ENCODE measurements at regions not wholly inside any gene's neighbourhood (a gene's known extent, or its start where the extent isn't known, plus 50 kb on each side); places are given as distances from the start of the nearest gene placed in this dataset.
"Not testable (repeated sequence)": the region's sequence is repeated elsewhere in the genome, so short reads cannot be mapped to it uniquely, and the experiment has no call there.

DNA sequence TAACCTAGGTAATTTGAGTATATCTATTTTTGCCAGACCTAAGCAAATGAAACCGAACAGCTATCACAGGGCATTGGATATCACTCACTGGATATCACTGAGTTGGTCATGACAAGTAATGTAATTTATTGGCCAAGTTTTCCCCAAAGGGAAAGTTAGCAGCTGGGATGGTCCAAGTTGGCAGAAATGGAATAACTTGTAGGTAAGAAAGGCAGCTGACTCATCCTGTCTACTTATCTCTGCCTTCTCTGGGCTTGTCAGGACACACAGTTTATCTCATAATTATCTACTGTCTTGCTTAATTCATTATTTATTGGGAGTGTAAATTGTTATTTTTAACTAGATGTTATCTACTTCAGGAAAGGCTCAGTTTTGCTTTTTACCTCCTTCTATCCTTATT lies 502.0 kb upstream of the DPP6 start:
- TF ChIP-seq, protein P1, sequence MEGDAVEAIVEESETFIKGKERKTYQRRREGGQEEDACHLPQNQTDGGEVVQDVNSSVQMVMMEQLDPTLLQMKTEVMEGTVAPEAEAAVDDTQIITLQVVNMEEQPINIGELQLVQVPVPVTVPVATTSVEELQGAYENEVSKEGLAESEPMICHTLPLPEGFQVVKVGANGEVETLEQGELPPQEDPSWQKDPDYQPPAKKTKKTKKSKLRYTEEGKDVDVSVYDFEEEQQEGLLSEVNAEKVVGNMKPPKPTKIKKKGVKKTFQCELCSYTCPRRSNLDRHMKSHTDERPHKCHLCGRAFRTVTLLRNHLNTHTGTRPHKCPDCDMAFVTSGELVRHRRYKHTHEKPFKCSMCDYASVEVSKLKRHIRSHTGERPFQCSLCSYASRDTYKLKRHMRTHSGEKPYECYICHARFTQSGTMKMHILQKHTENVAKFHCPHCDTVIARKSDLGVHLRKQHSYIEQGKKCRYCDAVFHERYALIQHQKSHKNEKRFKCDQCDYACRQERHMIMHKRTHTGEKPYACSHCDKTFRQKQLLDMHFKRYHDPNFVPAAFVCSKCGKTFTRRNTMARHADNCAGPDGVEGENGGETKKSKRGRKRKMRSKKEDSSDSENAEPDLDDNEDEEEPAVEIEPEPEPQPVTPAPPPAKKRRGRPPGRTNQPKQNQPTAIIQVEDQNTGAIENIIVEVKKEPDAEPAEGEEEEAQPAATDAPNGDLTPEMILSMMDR (IDR thresholded peaks at IDR 0.05; ENCODE audit: unreplicated experiment) = no peak
- Mint-ChIP-seq H3K9me3 (peaks cover 67% of the 10 kb centered on the region), H3K4me3 (no peak overlapping the region), H3K27me3 (ENCODE audit: low read depth) (no peaks in the 10 kb centered on the region), H3K36me3 (no peaks in the 10 kb centered on the region), H3K4me1 (no peaks in the 10 kb centered on the region), H3K27ac (no peak overlapping the region)
- DNase-seq (ENCODE audit: low spot score in 2 of 2, unreplicated experiment in 2 of 2) = no peak

DNA sequence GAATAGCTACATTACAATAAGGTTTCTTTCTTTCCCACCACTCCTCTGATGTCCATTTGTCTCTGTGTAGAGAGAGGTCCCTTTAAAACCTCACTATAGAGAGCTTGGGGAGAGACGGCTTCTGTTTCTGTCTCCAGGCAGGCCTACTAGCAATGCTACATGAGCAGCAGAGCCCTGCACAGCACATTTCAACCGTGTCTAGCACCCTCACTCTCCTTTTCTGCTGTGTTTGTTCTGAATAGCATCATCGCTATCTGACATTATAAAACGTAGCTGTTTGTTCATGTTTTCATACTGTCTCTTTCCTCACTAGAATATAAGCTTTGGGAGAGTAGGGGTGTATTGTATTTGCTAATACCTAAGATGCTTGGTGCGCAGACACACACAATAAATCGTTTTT lies 487.8 kb upstream of the DPP6 start:
- Mint-ChIP-seq H3K27me3 (ENCODE audit: low read depth) (no peaks in the 10 kb centered on the region), H3K36me3 (no peaks in the 10 kb centered on the region), H3K27ac (no peak overlapping the region), H3K9me3 (peaks cover 81% of the 10 kb centered on the region), H3K4me3 (no peak overlapping the region), H3K4me1 (no peaks in the 10 kb centered on the region)
- TF ChIP-seq, protein P1 (IDR thresholded peaks at IDR 0.05; ENCODE audit: unreplicated experiment) = no peak
- DNase-seq (ENCODE audit: low spot score in 2 of 2, unreplicated experiment in 2 of 2) = no peak

DNA sequence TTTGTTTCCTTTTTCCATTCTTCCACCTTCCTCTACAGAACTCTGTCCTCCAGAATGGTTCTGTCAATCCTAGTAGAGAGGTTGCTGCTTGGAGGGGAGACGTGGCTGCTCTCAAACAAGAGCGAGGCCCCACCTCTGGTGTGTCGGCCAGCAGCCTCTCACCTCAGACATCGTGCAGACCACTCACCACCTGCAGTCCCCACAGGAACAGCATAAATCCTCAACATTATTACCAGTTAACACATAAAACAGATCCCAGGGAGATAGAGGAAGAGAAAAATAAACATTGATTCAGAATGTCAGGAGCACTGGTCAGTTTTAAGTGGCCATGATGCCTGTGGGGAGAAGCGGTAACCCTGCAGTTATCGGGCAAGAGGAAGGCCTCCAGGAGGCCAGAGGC lies 485.9 kb upstream of the DPP6 start:
- Mint-ChIP-seq H3K4me3 (no peak overlapping the region), H3K27ac (no peak overlapping the region), H3K9me3 (peaks cover 83% of the 10 kb centered on the region), H3K36me3 (no peaks in the 10 kb centered on the region), H3K4me1 (no peaks in the 10 kb centered on the region), H3K27me3 (ENCODE audit: low read depth) (no peaks in the 10 kb centered on the region)
- no peak for DNase-seq (ENCODE audit: low spot score in 2 of 2, unreplicated experiment in 2 of 2)
- TF ChIP-seq, protein P1 (IDR thresholded peaks at IDR 0.05; ENCODE audit: unreplicated experiment) = no peak

DNA sequence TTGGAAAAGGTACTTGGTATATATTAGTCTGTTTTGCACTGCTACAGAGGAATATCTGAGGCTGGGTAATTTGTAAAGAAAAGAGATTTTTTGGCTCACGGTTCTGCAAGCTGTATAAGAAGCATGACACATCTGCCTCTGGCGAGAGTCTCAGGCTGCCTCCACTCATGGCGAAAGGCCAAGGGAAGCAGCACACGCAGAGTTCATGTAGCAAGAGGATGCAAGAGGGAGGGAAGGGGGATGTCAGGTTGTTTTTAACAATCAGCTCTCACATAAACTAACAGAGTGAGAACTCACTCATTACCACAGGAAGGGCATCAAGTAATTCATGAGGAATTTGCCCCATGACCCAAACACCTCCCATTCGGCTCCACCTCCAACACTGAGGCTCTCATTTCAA lies 484.8 kb upstream of the DPP6 start:
- H3K27ac Mint-ChIP-seq = no peak overlapping the region
- no peaks in the 10 kb centered on the region for H3K36me3 Mint-ChIP-seq
- DNase-seq (ENCODE audit: low spot score in 2 of 2, unreplicated experiment in 2 of 2) = no peak
- H3K4me1 Mint-ChIP-seq = no peaks in the 10 kb centered on the region
- no peaks in the 10 kb centered on the region for H3K27me3 Mint-ChIP-seq (ENCODE audit: low read depth)
- peaks cover 80% of the 10 kb centered on the region for H3K9me3 Mint-ChIP-seq
- TF ChIP-seq, protein P1 (IDR thresholded peaks at IDR 0.05; ENCODE audit: unreplicated experiment) = no peak
- no peak overlapping the region for H3K4me3 Mint-ChIP-seq

DNA sequence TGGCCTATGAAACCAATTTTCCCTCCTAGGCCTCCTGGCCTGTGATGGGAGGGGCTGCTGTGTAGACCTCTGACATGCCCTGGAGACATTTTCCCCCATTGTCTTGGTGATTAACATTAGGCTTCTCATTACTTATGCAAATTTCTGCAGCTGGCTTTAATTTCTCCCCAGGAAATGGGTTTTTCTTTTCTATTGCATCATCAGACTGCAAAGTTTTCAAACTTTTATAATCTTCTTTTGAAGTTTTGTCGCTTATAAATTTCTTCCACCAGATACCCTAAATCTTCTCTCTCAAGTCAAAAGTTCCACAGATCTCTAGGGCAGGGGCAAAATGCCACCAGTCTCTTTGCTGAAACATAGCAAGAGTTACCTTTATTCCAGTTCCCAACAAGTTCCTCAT lies 482.7 kb upstream of the DPP6 start:
- H3K4me3 Mint-ChIP-seq; H3K27ac Mint-ChIP-seq; DNase-seq (ENCODE audit: low spot score in 2 of 2, unreplicated experiment in 2 of 2); H3K36me3 Mint-ChIP-seq; H3K4me1 Mint-ChIP-seq; H3K27me3 Mint-ChIP-seq (ENCODE audit: low read depth): not testable (repeated sequence)
- peaks cover 74% of the 10 kb centered on the region for H3K9me3 Mint-ChIP-seq

DNA sequence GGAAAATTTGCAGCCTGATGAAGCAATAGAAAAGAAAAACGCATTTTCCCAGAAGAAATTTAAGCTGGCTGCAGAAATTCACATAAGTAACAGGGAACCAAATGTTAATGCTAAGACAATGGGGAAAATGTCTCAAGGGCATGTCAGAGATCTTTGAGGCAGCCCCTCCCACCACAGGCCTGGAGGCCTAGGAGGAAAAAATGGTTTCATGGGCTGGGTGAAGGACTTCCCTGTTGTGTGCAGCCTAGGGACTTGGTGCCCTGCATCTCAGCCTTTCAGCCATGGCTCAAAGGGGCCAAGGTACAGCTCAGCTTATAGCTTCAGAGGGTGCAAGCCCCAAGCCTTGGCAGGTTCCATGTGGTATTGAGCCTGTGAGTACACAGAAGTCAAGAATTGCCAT lies 476.1 kb upstream of the DPP6 start:
- H3K27ac Mint-ChIP-seq = no peak overlapping the region
- no peaks in the 10 kb centered on the region for H3K27me3 Mint-ChIP-seq (ENCODE audit: low read depth)
- H3K36me3 Mint-ChIP-seq = no peaks in the 10 kb centered on the region
- H3K9me3 Mint-ChIP-seq = peaks cover 66% of the 10 kb centered on the region
- H3K4me1 Mint-ChIP-seq = no peaks in the 10 kb centered on the region
- DNase-seq (ENCODE audit: low spot score in 2 of 2, unreplicated experiment in 2 of 2) = no peak
- H3K4me3 Mint-ChIP-seq = no peak overlapping the region
- TF ChIP-seq, protein P1 (IDR thresholded peaks at IDR 0.05; ENCODE audit: unreplicated experiment) = no peak

Measured in mesothelial cell of epicardium (in vitro differentiated cells).